ENCODE measurements at regions not wholly inside any gene's neighbourhood (a gene's known extent, or its start where the extent isn't known, plus 50 kb on each side); places are given as distances from the start of the nearest gene placed in this dataset.

- ChIA-PET CTCF (interaction anchor here (1.1 to 1.6 kb wide), 2 partner anchors 10 to 24 kb away, joined by 4 to 5 read pairs; no protein-coding TSS in a partner anchor), POLR2A (no interaction called here)
Observed at GRCh38 chr7:131883769-131884168, 327.3 kb upstream of the PODXL start.

GRCh38 chr7:131883196-131883595 is 326.8 kb upstream of the PODXL start:
- CTCF ChIA-PET = interaction anchor here (5.2 kb wide), 1 partner anchor 24 kb away, joined by 34 read pairs; no protein-coding TSS in a partner anchor
- POLR2A ChIA-PET = no interaction called here
- DNase-seq (ENCODE audit: low read depth, low spot score) = no peak
- no peak for TF ChIP-seq CTCF (IDR thresholded peaks at IDR 0.05; ENCODE audit: insufficient read depth, low read length, missing control alignments)
- H3K4me3 ChIP-seq (ENCODE audit: low read depth, low read length) = no peak overlapping the region

More at GRCh38 chr7:131883769-131884168, 327.3 kb upstream of the PODXL start:
- H3K4me3 ChIP-seq (ENCODE audit: low read depth, low read length) = no peak overlapping the region
- TF ChIP-seq CTCF (IDR thresholded peaks at IDR 0.05; ENCODE audit: insufficient read depth, low read length, missing control alignments) = no peak
- no peak for DNase-seq (ENCODE audit: low read depth, low spot score)

GRCh38 chr7:131882321-131882720 is 325.9 kb upstream of the PODXL start:
- CTCF ChIA-PET = interaction anchor here (0.6 to 5.2 kb wide), 2 partner anchors 23 to 63 kb away, joined by 3 to 34 read pairs; no protein-coding TSS in a partner anchor
- no peak for TF ChIP-seq CTCF (IDR thresholded peaks at IDR 0.05; ENCODE audit: insufficient read depth, low read length, missing control alignments)
- H3K4me3 ChIP-seq (ENCODE audit: low read depth, low read length) = no peak overlapping the region
- no peak for DNase-seq (ENCODE audit: low read depth, low spot score)
- POLR2A ChIA-PET = interaction anchor here (0.6 kb wide), 1 partner anchor 14 kb away, joined by 3 read pairs; no protein-coding TSS in a partner anchor

GRCh38 chr7:131880078-131880477 is 323.6 kb upstream of the PODXL start:
- no peak overlapping the region for H3K4me3 ChIP-seq (ENCODE audit: low read depth, low read length)
- DNase-seq (ENCODE audit: low read depth, low spot score) = no peak
- ChIA-PET CTCF (interaction anchor here (1.1 to 5.2 kb wide), 4 partner anchors 12 to 21 kb away, joined by 3 to 34 read pairs (median 7); no protein-coding TSS in a partner anchor), POLR2A (no interaction called here)
- no peak for TF ChIP-seq CTCF (IDR thresholded peaks at IDR 0.05; ENCODE audit: insufficient read depth, low read length, missing control alignments)

GRCh38 chr7:131879424-131879823 is 323.0 kb upstream of the PODXL start:
- no peak overlapping the region for H3K4me3 ChIP-seq (ENCODE audit: low read depth, low read length)
- POLR2A ChIA-PET = no interaction called here
- no peak for DNase-seq (ENCODE audit: low read depth, low spot score)
- CTCF ChIA-PET = interaction anchor here (0.9 to 5.2 kb wide), 5 partner anchors 10 to 20 kb away, joined by 3 to 34 read pairs (median 5); no protein-coding TSS in a partner anchor
- no peak for TF ChIP-seq CTCF (IDR thresholded peaks at IDR 0.05; ENCODE audit: insufficient read depth, low read length, missing control alignments)

- no peak for TF ChIP-seq CTCF (IDR thresholded peaks at IDR 0.05; ENCODE audit: insufficient read depth, low read length, missing control alignments)
- DNase-seq (ENCODE audit: low read depth, low spot score) = no peak
- H3K4me3 ChIP-seq (ENCODE audit: low read depth, low read length) = no peak overlapping the region
- ChIA-PET POLR2A (no interaction called here), CTCF (interaction anchor here (0.9 to 5.2 kb wide), 4 partner anchors 10 to 20 kb away, joined by 4 to 34 read pairs (median 7); no protein-coding TSS in a partner anchor)
Observed at GRCh38 chr7:131878777-131879176, 322.3 kb upstream of the PODXL start.

All from AG04449 (cell line).